Heart left ventricle (tissue), 13 donors: ENCODE measurements at regions not wholly inside any gene's neighbourhood (a gene's known extent, or its start where the extent isn't known, plus 50 kb on each side); places are given as distances from the start of the nearest gene placed in this dataset.

Experiments used
- POLR2A ChIP-seq, 2 donors: fragments of 450-650 bp; IDR thresholded peaks; one replicate each; pipeline ENCODE4 v1.6.1; 2017; ENCODE audit warnings: antibody characterized with exemption in 2 of 2, mild to moderate bottlenecking in 2 of 2, moderate library complexity in 2 of 2
- TF ChIP-seq, protein P1 (sequence below), 12 donors: fragments of 200-600 bp; sonication (generic) in 4 of 12; IDR thresholded peaks; one replicate each; pipeline versions ENCODE4 v1.5.0 to v1.8.0; 2018 to 2022; ENCODE audit warnings: antibody characterized with exemption in 12 of 12, mild to moderate bottlenecking in 5 of 12
- donor health status: ischemic (EF 13 %, LVEDD 7.1; RV severe dilation, severe dysfunction).
- donor health status: DM: no; HTN: yes; CAD: no.
- donor health status: DM: no; HTN: no; CAD: no.
- donor health status: ischemic (EF 25% LVEDD 6.9; RV normal size, moderate dysfunction).
- donor health status: ischemic (EF 25% LVEDD 5.7; RV mildly dilated, moderate dysfunction).
- donor health status: ischemic (EF 35%, LVEDD 5.7; RV mildly dilated, moderate dysfunction).
- donor health status: nonischemic (EF 11% LVEDD 7.7; RV severe dilation, severe dysfunction).
- donor health status: DM: yes; HTN: yes; CAD: no.
- donor health status: PGD.
- donor health status: ischemic (EF 29% LVEDD 5.4; RV normal size, mild dysfunction).
- donor health status: nonischemic (EF 23%, LVEDD 6.1; RV moderate dilation, normal function).

- TF ChIP-seq, protein P1, sequence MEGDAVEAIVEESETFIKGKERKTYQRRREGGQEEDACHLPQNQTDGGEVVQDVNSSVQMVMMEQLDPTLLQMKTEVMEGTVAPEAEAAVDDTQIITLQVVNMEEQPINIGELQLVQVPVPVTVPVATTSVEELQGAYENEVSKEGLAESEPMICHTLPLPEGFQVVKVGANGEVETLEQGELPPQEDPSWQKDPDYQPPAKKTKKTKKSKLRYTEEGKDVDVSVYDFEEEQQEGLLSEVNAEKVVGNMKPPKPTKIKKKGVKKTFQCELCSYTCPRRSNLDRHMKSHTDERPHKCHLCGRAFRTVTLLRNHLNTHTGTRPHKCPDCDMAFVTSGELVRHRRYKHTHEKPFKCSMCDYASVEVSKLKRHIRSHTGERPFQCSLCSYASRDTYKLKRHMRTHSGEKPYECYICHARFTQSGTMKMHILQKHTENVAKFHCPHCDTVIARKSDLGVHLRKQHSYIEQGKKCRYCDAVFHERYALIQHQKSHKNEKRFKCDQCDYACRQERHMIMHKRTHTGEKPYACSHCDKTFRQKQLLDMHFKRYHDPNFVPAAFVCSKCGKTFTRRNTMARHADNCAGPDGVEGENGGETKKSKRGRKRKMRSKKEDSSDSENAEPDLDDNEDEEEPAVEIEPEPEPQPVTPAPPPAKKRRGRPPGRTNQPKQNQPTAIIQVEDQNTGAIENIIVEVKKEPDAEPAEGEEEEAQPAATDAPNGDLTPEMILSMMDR (IDR thresholded peaks at IDR 0.05), result no peak
- no peak for TF ChIP-seq POLR2A (IDR thresholded peaks at IDR 0.05)
These were observed 333.3 kb upstream of the ROPN1 start for GRCh38 chr3:124325248-124325647.
